LNCaP clone FGC (cell line): ENCODE measurements at regions not wholly inside any gene's neighbourhood (a gene's known extent, or its start where the extent isn't known, plus 50 kb on each side); places are given as distances from the start of the nearest gene placed in this dataset.
"Not testable (repeated sequence)": the region's sequence is repeated elsewhere in the genome, so short reads cannot be mapped to it uniquely, and the experiment has no call there.

ENCODE experiments used
- DNase-seq: peaks from one replicate; pipeline ENCODE4 v3.0.0-alpha.2; 2011; ENCODE audit warnings: low read depth
- H3K4me3 ChIP-seq: 2 replicates; pipeline ENCODE4 v1.5.1; 2011; ENCODE audit warnings: mild to moderate bottlenecking, low read depth, low read length, control low read depth
- CTCF ChIP-seq: IDR thresholded peaks from 2 replicates; pipeline ENCODE4 v1.5.1; 2012; ENCODE audit warnings: mild to moderate bottlenecking; ENCODE audit not compliant: control insufficient read depth, insufficient read depth; ENCODE audit errors: extremely low read depth

- no peak overlapping the region for H3K4me3 ChIP-seq
- DNase-seq, result no peak
- no peak for TF ChIP-seq CTCF
Measured at GRCh38 chr14:38546932-38547551, 291.1 kb upstream of the CLEC14A start.

- TF ChIP-seq CTCF, result no peak
- no peak for DNase-seq
- no peak overlapping the region for H3K4me3 ChIP-seq
Measured at GRCh38 chr14:38544776-38545175, 288.9 kb upstream of the CLEC14A start.

GRCh38 chr14:38543851-38544250, 288.0 kb upstream of the CLEC14A start:
- not testable (repeated sequence) for DNase-seq, H3K4me3 ChIP-seq

- not testable (repeated sequence) for H3K4me3 ChIP-seq, DNase-seq
Measured at GRCh38 chr14:38538053-38538452, 282.2 kb upstream of the CLEC14A start.

- TF ChIP-seq CTCF, result no peak
- H3K4me3 ChIP-seq, result no peak overlapping the region
- DNase-seq, result no peak
Measured at GRCh38 chr14:38536376-38537038, 280.6 kb upstream of the CLEC14A start.

- no peak for DNase-seq
- no peak overlapping the region for H3K4me3 ChIP-seq
- no peak for TF ChIP-seq CTCF
Measured at GRCh38 chr14:38528582-38528981, 272.7 kb upstream of the CLEC14A start.

- TF ChIP-seq CTCF, result no peak
- no peak for DNase-seq
- no peak overlapping the region for H3K4me3 ChIP-seq
Measured at GRCh38 chr14:38527502-38527878, 271.6 kb upstream of the CLEC14A start.

- H3K4me3 ChIP-seq, result no peak overlapping the region
- no peak for TF ChIP-seq CTCF
- no peak for DNase-seq
Measured at GRCh38 chr14:38526826-38527501, 271.1 kb upstream of the CLEC14A start.
